Amniotic epithelial cell (primary cell): ENCODE measurements at regions not wholly inside any gene's neighbourhood (a gene's known extent, or its start where the extent isn't known, plus 50 kb on each side); places are given as distances from the start of the nearest gene placed in this dataset.
"Not testable (repeated sequence)": the region's sequence is repeated elsewhere in the genome, so short reads cannot be mapped to it uniquely, and the experiment has no call there.

Source experiments
- DNase-seq: peaks from one replicate; pipeline ENCODE4 v3.0.0-alpha.2; 2010; ENCODE audit warnings: low read depth

GRCh38 chrX:4091046-4091760 lies 377.8 kb upstream of the PRKX start:
- DNase-seq = no peak

- no peak for DNase-seq
Measured at GRCh38 chrX:4059893-4060292, 346.4 kb upstream of the PRKX start.

- no peak for DNase-seq
Measured at GRCh38 chrX:4043951-4044350, 330.5 kb upstream of the PRKX start.

- DNase-seq = no peak
Measured at GRCh38 chrX:4035874-4036273, 322.4 kb upstream of the PRKX start.

GRCh38 chrX:4028151-4028550 lies 314.7 kb upstream of the PRKX start:
- no peak for DNase-seq

GRCh38 chrX:4005281-4005680 lies 291.8 kb upstream of the PRKX start:
- DNase-seq = no peak

GRCh38 chrX:4004822-4005221 lies 291.4 kb upstream of the PRKX start:
- DNase-seq = no peak

- DNase-seq = no peak
Measured at GRCh38 chrX:3994315-3994714, 280.9 kb upstream of the PRKX start.

- DNase-seq = no peak
Measured at GRCh38 chrX:3990569-3990968, 277.1 kb upstream of the PRKX start.

- not testable (repeated sequence) for DNase-seq
Measured at GRCh38 chrX:3972104-3972858, 258.8 kb upstream of the PRKX start.

GRCh38 chrX:3968749-3969148 lies 255.3 kb upstream of the PRKX start:
- DNase-seq = no peak

- DNase-seq = no peak
Measured at GRCh38 chrX:3963980-3964379, 250.5 kb upstream of the PRKX start.

- DNase-seq = no peak
Measured at GRCh38 chrX:3962511-3963311, 249.3 kb upstream of the PRKX start.

GRCh38 chrX:3960952-3961351 lies 247.5 kb upstream of the PRKX start:
- DNase-seq = no peak

GRCh38 chrX:3951859-3952258 lies 238.4 kb upstream of the PRKX start:
- no peak for DNase-seq

GRCh38 chrX:3950373-3950772 lies 236.9 kb upstream of the PRKX start:
- DNase-seq = no peak

- no peak for DNase-seq
Measured at GRCh38 chrX:3943965-3944364, 230.5 kb upstream of the PRKX start.

GRCh38 chrX:3940000-3940610 lies 226.7 kb upstream of the PRKX start:
- DNase-seq = peak; percentile 5

GRCh38 chrX:3938587-3938986 lies 225.1 kb upstream of the PRKX start:
- no peak for DNase-seq

GRCh38 chrX:3935196-3935595 lies 221.7 kb upstream of the PRKX start:
- DNase-seq = not testable (repeated sequence)

- DNase-seq = not testable (repeated sequence)
Measured at GRCh38 chrX:3920424-3921017, 207.1 kb upstream of the PRKX start.
